Mesenchymal stem cell (in vitro differentiated cells and primary cell): ENCODE measurements at regions not wholly inside any gene's neighbourhood (a gene's known extent, or its start where the extent isn't known, plus 50 kb on each side); places are given as distances from the start of the nearest gene placed in this dataset.

Experiments
- DNase-seq: peaks from one replicate; pipeline ENCODE4 v3.0.0-alpha.2; 2013
- H2AFZ ChIP-seq: one replicate; pipeline ENCODE4 v1.6.1; 2013; ENCODE audit warnings: low read depth, mild to moderate bottlenecking, control low read depth, inconsistent platforms, low read length, moderate library complexity
- H2AK5ac ChIP-seq: 2 replicates; pipeline ENCODE4 v1.6.1; 2013; ENCODE audit warnings: low read length, moderate library complexity, mild to moderate bottlenecking, inconsistent platforms; ENCODE audit not compliant: severe bottlenecking
- H2BK120ac ChIP-seq: one replicate; pipeline ENCODE4 v1.6.1; 2013; ENCODE audit warnings: low read depth, mild to moderate bottlenecking, inconsistent platforms, low read length, moderate library complexity
- H2BK12ac ChIP-seq, 2 experiments: one replicate each; pipeline ENCODE4 v1.6.1; 2013; ENCODE audit warnings: inconsistent platforms in 2 of 2, low read length in 2 of 2, mild to moderate bottlenecking in 2 of 2, moderate library complexity in 2 of 2, control low read depth in 1 of 2
- H2BK15ac ChIP-seq: one replicate; pipeline ENCODE4 v1.6.1; 2013; ENCODE audit warnings: mild to moderate bottlenecking, low read depth, inconsistent platforms; ENCODE audit not compliant: poor library complexity, severe bottlenecking
- H2BK5ac ChIP-seq: 2 replicates; pipeline ENCODE4 v1.6.1; 2013; ENCODE audit warnings: low read depth, mild to moderate bottlenecking, low read length, control low read depth, inconsistent platforms; ENCODE audit not compliant: poor library complexity, severe bottlenecking
- H3K14ac ChIP-seq, 2 experiments: one replicate each; pipeline ENCODE4 v1.6.1; 2013; ENCODE audit warnings: inconsistent platforms in 2 of 2, low read length in 2 of 2, control low read depth in 1 of 2, mild to moderate bottlenecking in 1 of 2, moderate library complexity in 1 of 2
- H3K18ac ChIP-seq, 2 experiments: one replicate each; pipeline ENCODE4 v1.6.1; 2013; ENCODE audit warnings: inconsistent platforms in 2 of 2, low read length in 2 of 2, control low read depth in 1 of 2, low read depth in 1 of 2, mild to moderate bottlenecking in 1 of 2
- H3K23ac ChIP-seq, 2 experiments: one replicate each; pipeline ENCODE4 v1.6.1; 2013; ENCODE audit warnings: inconsistent platforms in 2 of 2, low read length in 2 of 2, mild to moderate bottlenecking in 2 of 2, moderate library complexity in 2 of 2, control low read depth in 1 of 2
- H3K27ac ChIP-seq: 2 replicates; pipeline ENCODE4 v1.5.1; 2013; ENCODE audit warnings: mild to moderate bottlenecking, moderate library complexity, low read length, control low read depth, inconsistent platforms; ENCODE audit not compliant: poor library complexity, severe bottlenecking
- H3K27me3 ChIP-seq, 2 experiments: 2 replicates each; pipeline versions ENCODE4 v1.6.1 to v1.7.0; 2013; ENCODE audit warnings: low read length in 2 of 2, mild to moderate bottlenecking in 2 of 2, moderate library complexity in 2 of 2, control low read depth in 1 of 2, inconsistent platforms in 1 of 2; ENCODE audit not compliant: control insufficient read depth in 1 of 2, insufficient read depth in 1 of 2
- H3K36me3 ChIP-seq, 2 experiments: 2 replicates each; pipeline versions ENCODE4 v1.6.1 to v1.7.0; 2013; ENCODE audit warnings: low read length in 2 of 2, control low read depth in 1 of 2, inconsistent platforms in 1 of 2, low read depth in 1 of 2, mild to moderate bottlenecking in 1 of 2; ENCODE audit not compliant: insufficient read depth in 2 of 2, control insufficient read depth in 1 of 2
- H3K4ac ChIP-seq, 2 experiments: one replicate each; pipeline ENCODE4 v1.6.1; 2013; ENCODE audit warnings: inconsistent platforms in 2 of 2, low read length in 2 of 2, mild to moderate bottlenecking in 2 of 2, moderate library complexity in 2 of 2, control low read depth in 1 of 2, low read depth in 1 of 2
- H3K4me1 ChIP-seq: 2 replicates; pipeline ENCODE4 v1.6.1; 2013; ENCODE audit warnings: low read depth, low read length, control low read depth; ENCODE audit not compliant: control insufficient read depth, insufficient read depth
- H3K4me2 ChIP-seq: 2 replicates; pipeline ENCODE4 v1.6.1; 2013; ENCODE audit warnings: low read length, mild to moderate bottlenecking, inconsistent platforms; ENCODE audit not compliant: poor library complexity, severe bottlenecking
- H3K4me3 ChIP-seq, 2 experiments: 2 replicates each; pipeline versions ENCODE4 v1.5.1 to v1.7.0; 2013; ENCODE audit warnings: low read length in 2 of 2, mild to moderate bottlenecking in 2 of 2, control low read depth in 1 of 2, low read depth in 1 of 2; ENCODE audit not compliant: insufficient read depth in 1 of 2
- H3K79me1 ChIP-seq: replicated peaks from 2 replicates; pipeline ENCODE4 v1.6.1; 2013; ENCODE audit warnings: mild to moderate bottlenecking, control low read depth, low read length, inconsistent platforms; ENCODE audit not compliant: poor library complexity, severe bottlenecking
- H3K9ac ChIP-seq: 2 replicates; pipeline ENCODE4 v1.7.0; 2013; ENCODE audit warnings: mild to moderate bottlenecking, low read length, moderate library complexity
- H3K9me3 ChIP-seq: 2 replicates; pipeline ENCODE4 v1.7.0; 2013; ENCODE audit warnings: mild to moderate bottlenecking, low read length; ENCODE audit not compliant: control insufficient read depth
- H4K8ac ChIP-seq: one replicate; pipeline ENCODE4 v1.6.1; 2013; ENCODE audit warnings: inconsistent platforms, mild to moderate bottlenecking, low read length, moderate library complexity
- H4K91ac ChIP-seq: one replicate; pipeline ENCODE4 v1.6.1; 2013; ENCODE audit warnings: mild to moderate bottlenecking, low read length, inconsistent platforms
- WGBS: methylation state at CpG from one replicate; pipeline ENCODE4 v1.1.7; 2013; ENCODE audit warnings: mixed read lengths; 5-methylcytosine and 5-hydroxymethylcytosine counted together

DNA sequence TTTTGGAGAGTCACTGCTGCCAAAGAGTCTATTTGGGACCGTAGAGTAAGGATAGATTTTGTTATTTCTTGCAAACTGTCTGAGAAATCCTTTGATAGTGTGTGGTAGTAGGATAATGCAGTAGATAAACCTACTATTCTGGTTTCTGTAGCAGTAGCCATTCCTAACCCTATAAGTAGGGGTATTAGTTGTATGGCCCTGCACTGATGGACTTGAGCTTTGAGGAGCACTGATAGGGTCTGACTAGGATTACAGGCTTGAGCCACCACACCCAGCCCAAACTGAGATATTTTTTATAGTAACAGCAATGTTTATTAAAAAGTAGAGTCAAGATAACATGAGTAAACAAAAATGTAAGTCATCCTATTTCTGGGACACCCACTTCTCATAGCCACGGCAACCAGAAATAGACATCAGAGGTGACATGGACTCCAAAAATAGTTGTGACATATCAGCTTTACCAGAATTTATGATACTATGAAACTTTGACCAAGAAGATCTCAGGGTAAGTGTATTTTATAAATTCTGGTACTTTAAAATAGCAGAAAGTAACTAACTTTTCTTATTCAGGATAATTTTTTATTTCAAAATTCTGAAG, 479.1 kb downstream of the SUCLA2 start:
- Histone ChIP-seq H3K4me1 (no peaks in the 10 kb centered on the region), H4K91ac (no peak overlapping the region), H2BK5ac (no peak overlapping the region), H3K14ac (no peak overlapping the region), H3K4ac (no peak overlapping the region), H3K27me3 (no peaks in the 10 kb centered on the region), H2BK12ac (no peak overlapping the region), H3K9ac (no peak overlapping the region), H3K9me3 (no peaks in the 10 kb centered on the region), H3K23ac (no peak overlapping the region), H3K4me3 (no peak overlapping the region), H2AK5ac (no peak overlapping the region), H3K79me1 (no peaks in the 10 kb centered on the region), H2BK120ac (no peak overlapping the region), H3K36me3 (no peaks in the 10 kb centered on the region), H3K18ac (no peak overlapping the region), H4K8ac (no peak overlapping the region), H3K4me2 (no peak overlapping the region), H3K27ac (no peak overlapping the region), H2BK15ac (peak overlapping the region; percentile 48), H2AFZ (no peak overlapping the region)
- WGBS, result 83% methylated on average over 1 of the region's 2 CpGs
- DNase-seq, result peak; percentile 74

GRCh38 chr13:47519626-47520025, 481.4 kb downstream of the SUCLA2 start:
- Histone ChIP-seq H3K27me3 (no peaks in the 10 kb centered on the region), H2BK15ac (no peak overlapping the region), H3K9ac (peak overlapping the region; percentile 69), H3K36me3 (no peaks in the 10 kb centered on the region), H3K4me3 (no peak overlapping the region), H4K91ac (no peak overlapping the region), H2AK5ac (no peak overlapping the region), H2BK120ac (no peak overlapping the region), H3K79me1 (no peaks in the 10 kb centered on the region), H3K9me3 (peaks cover 9% of the 10 kb centered on the region), H2BK12ac (no peak overlapping the region), H3K14ac (no peak overlapping the region), H3K23ac (no peak overlapping the region), H3K4ac (no peak overlapping the region), H3K27ac (no peak overlapping the region), H2BK5ac (no peak overlapping the region), H3K18ac (no peak overlapping the region), H2AFZ (no peak overlapping the region), H4K8ac (no peak overlapping the region), H3K4me2 (no peak overlapping the region), H3K4me1 (no peaks in the 10 kb centered on the region)
- 49% methylated on average over 2 of the region's 2 CpGs for WGBS
- DNase-seq, result no peak

DNA sequence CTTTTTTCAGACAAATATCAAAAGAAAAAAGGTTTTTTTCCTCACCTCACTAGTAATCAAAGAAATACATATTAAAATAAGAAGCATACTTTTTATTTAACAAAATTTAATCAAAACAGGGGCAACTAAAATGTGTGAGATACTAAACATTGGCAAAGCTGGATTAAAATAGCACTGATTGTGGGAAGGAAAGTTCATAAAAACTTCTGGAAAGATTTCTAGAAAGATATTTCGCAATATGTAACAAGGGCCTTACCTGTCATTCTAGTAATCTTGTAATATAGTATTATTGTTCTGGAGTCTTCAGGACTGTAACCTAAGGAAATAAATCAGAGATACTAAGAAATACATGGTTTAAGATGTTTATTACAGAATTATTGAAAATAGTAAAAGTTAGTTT, 482.5 kb downstream of the SUCLA2 start:
- no CpG with 5 or more reads among the region's 1 CpG for WGBS

GRCh38 chr13:47511647-47512046, 489.4 kb downstream of the SUCLA2 start:
- Histone ChIP-seq H3K36me3 (no peaks in the 10 kb centered on the region), H3K4me3 (no peak overlapping the region), H2AFZ (no peak overlapping the region), H4K91ac (no peak overlapping the region), H3K18ac (no peak overlapping the region), H4K8ac (no peak overlapping the region), H2BK120ac (no peak overlapping the region), H3K14ac (no peak overlapping the region), H3K23ac (no peak overlapping the region), H3K27ac (no peak overlapping the region), H3K79me1 (no peaks in the 10 kb centered on the region), H3K9ac (no peak overlapping the region), H3K9me3 (peaks cover 9% of the 10 kb centered on the region), H3K4me1 (no peaks in the 10 kb centered on the region), H2BK5ac (no peak overlapping the region), H3K27me3 (no peaks in the 10 kb centered on the region), H2BK15ac (no peak overlapping the region), H2BK12ac (no peak overlapping the region), H2AK5ac (no peak overlapping the region), H3K4ac (no peak overlapping the region), H3K4me2 (no peak overlapping the region)
- no peak for DNase-seq
- 100% methylated on average over 1 of the region's 1 CpG for WGBS

More for the DNA sequence above, 482.5 kb downstream of the SUCLA2 start:
- H3K27me3 ChIP-seq, result no peaks in the 10 kb centered on the region
- H2AK5ac ChIP-seq, result no peak overlapping the region
- no peak for DNase-seq
- no peak overlapping the region for H2BK5ac ChIP-seq
- H3K27ac ChIP-seq, result no peak overlapping the region
- H3K14ac ChIP-seq, result no peak overlapping the region
- no peak overlapping the region for H2AFZ ChIP-seq
- H3K18ac ChIP-seq, result no peak overlapping the region
- H3K4me1 ChIP-seq, result no peaks in the 10 kb centered on the region
- no peak overlapping the region for H3K4me2 ChIP-seq
- H3K9ac ChIP-seq, result no peak overlapping the region
- H4K8ac ChIP-seq, result no peak overlapping the region
- H4K91ac ChIP-seq, result no peak overlapping the region
- H2BK120ac ChIP-seq, result no peak overlapping the region
- H3K36me3 ChIP-seq, result no peaks in the 10 kb centered on the region
- H2BK12ac ChIP-seq, result no peak overlapping the region
- no peak overlapping the region for H3K23ac ChIP-seq
- H3K79me1 ChIP-seq, result no peaks in the 10 kb centered on the region
- peaks cover 9% of the 10 kb centered on the region for H3K9me3 ChIP-seq
- no peak overlapping the region for H2BK15ac ChIP-seq
- H3K4ac ChIP-seq, result no peak overlapping the region
- H3K4me3 ChIP-seq, result no peak overlapping the region
